Lower leg skin (tissue), 4 donors: ENCODE measurements at regions not wholly inside any gene's neighbourhood (a gene's known extent, or its start where the extent isn't known, plus 50 kb on each side); places are given as distances from the start of the nearest gene placed in this dataset.

Source experiments
- DNase-seq, 2 donors: peaks; one replicate each; pipeline ENCODE4 v3.0.0-alpha.2; 2019; ENCODE audit warnings: low spot score in 2 of 2
- H3K4me3 ChIP-seq: fragments of 200-600 bp; sonication (generic); 2 replicates; pipeline ENCODE4 v1.5.1; 2017; ENCODE audit warnings: mild to moderate bottlenecking, low read depth; ENCODE audit not compliant: poor library complexity, severe bottlenecking
- CTCF ChIP-seq, 3 donors: fragments of 450-650 bp; IDR thresholded peaks; one replicate each; pipeline ENCODE4 v1.5.1; 2016; ENCODE audit warnings: antibody characterized with exemption in 3 of 3, mild to moderate bottlenecking in 3 of 3, moderate library complexity in 2 of 3
- POLR2A ChIP-seq, 2 donors: fragments of 450-650 bp; IDR thresholded peaks; one replicate each; pipeline ENCODE4 v1.6.1; 2016 to 2017; ENCODE audit warnings: antibody characterized with exemption in 2 of 2, mild to moderate bottlenecking in 1 of 2, moderate library complexity in 1 of 2
- WGBS, 2 donors: methylation state at CpG; one replicate each; pipeline ENCODE4 v1.1.5; 2018; 5-methylcytosine and 5-hydroxymethylcytosine counted together
- intact Hi-C: fragments of 100-400 bp; cut with DNase I; formaldehyde crosslinking; loops from one replicate; pipeline ENCODE4 v1.15.0; 2023; ENCODE audit warnings: low total_unique reads

GRCh38 chr22:48568736-48569330, 1258.8 kb downstream of the BRD1 start:
- intact Hi-C loops = no loop called here
- DNase-seq = no peak
- no peak for TF ChIP-seq CTCF (IDR thresholded peaks at IDR 0.05)
- TF ChIP-seq POLR2A (IDR thresholded peaks at IDR 0.05) = no peak
- no peak overlapping the region for H3K4me3 ChIP-seq
- 88 to 89% methylated on average over 15 of the region's 15 CpGs for WGBS, 2 donors

DNA sequence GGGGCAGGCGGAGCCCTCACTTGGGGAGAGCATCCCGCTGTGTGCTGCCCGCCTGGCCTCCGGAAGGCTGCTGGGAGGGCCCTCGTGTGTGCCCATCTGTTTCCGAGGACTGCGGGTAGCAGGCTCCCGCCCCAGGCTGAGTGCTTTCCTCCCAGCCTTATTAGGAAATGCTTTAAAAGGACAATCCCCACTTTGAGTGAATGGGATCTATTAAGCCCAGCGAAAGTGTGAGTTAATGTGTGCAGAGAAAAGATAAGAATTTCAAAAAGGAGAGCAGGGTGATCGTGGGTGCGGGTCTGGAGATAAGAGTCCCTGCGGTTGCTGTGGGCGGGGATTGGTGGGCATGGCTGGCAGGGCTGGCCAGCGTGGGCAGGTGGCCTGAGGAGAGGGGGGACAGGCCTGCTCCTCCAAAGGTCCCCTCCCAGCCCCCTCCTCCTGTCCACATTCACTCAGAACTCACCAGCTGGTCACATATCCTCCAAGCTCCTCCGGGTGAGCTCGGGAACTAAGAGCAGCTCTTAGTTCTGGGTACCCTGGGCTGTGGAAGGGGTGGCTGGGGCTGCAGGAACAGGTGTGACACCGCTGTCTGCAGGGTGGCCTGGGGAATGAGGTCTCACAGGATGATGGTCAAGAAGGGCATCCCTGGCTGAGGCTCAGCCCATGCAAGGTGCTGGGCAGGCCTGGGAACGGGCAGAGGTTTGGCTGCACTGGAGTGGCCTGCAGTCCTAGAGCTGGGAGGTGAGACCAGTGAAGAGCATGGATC, 1260.3 kb downstream of the BRD1 start:
- DNase-seq = no peak
- intact Hi-C loops = no loop called here
- no peak overlapping the region for H3K4me3 ChIP-seq
- WGBS, 2 donors = 34 to 45% methylated on average over 18 of the region's 18 CpGs
- TF ChIP-seq POLR2A (IDR thresholded peaks at IDR 0.05) (no peak), CTCF (IDR thresholded peaks at IDR 0.05) (no peak)

GRCh38 chr22:48566741-48567140, 1260.9 kb downstream of the BRD1 start:
- intact Hi-C loops = no loop called here
- 11 to 21% methylated on average over 13 of the region's 13 CpGs for WGBS, 2 donors
- no peak overlapping the region for H3K4me3 ChIP-seq
- no peak for DNase-seq
- no peak for TF ChIP-seq POLR2A (IDR thresholded peaks at IDR 0.05)
- TF ChIP-seq CTCF (IDR thresholded peaks at IDR 0.05) = no peak

- no peak for DNase-seq
- no peak for TF ChIP-seq POLR2A (IDR thresholded peaks at IDR 0.05)
- TF ChIP-seq CTCF (IDR thresholded peaks at IDR 0.05) = no peak
- WGBS, 2 donors = 92 to 96% methylated on average over 3 of the region's 3 CpGs
- H3K4me3 ChIP-seq = no peak overlapping the region
- intact Hi-C loops = no loop called here
Observed at GRCh38 chr22:48565901-48566501, 1261.7 kb downstream of the BRD1 start.

- intact Hi-C loops = no loop called here
- 86 to 93% methylated on average over 10 of the region's 10 CpGs for WGBS, 2 donors
- H3K4me3 ChIP-seq = no peak overlapping the region
- DNase-seq = no peak
- no peak for TF ChIP-seq CTCF (IDR thresholded peaks at IDR 0.05)
- no peak for TF ChIP-seq POLR2A (IDR thresholded peaks at IDR 0.05)
Observed at GRCh38 chr22:48564995-48565394, 1262.7 kb downstream of the BRD1 start.
